Heart left ventricle (tissue), 16 donors: ENCODE measurements at regions not wholly inside any gene's neighbourhood (a gene's known extent, or its start where the extent isn't known, plus 50 kb on each side); places are given as distances from the start of the nearest gene placed in this dataset.

Experiments
- ATAC-seq, 4 donors: fragments of 200-7000 bp; cut with Tn5 transposase; one replicate each; pipeline ENCODE4 v1.9.1; 2020 to 2022; ENCODE audit warnings: moderate library complexity in 4 of 4, mild to moderate bottlenecking in 3 of 4, moderate number of reproducible peaks in 1 of 4
- DNase-seq, 5 donors: peaks; one replicate each; pipeline ENCODE4 v3.0.0-alpha.2; 2020
- H3K27ac ChIP-seq, 12 donors: fragments of 200-600 bp; sonication (generic) in 4 of 12; one replicate each; pipeline versions ENCODE4 v1.5.0 to v1.8.0; 2016 to 2022; ENCODE audit warnings: mild to moderate bottlenecking in 2 of 12
- H3K27me3 ChIP-seq, 9 donors: fragments of 200-600 bp; sonication (generic) in 2 of 9; one replicate each; pipeline versions ENCODE4 v1.5.1 to v1.8.0; 2016 to 2022; ENCODE audit warnings: mild to moderate bottlenecking in 3 of 9
- H3K36me3 ChIP-seq, 9 donors: fragments of 200-600 bp; sonication (generic) in 2 of 9; one replicate each; pipeline versions ENCODE4 v1.5.0 to v1.8.0; 2018 to 2022; ENCODE audit warnings: mild to moderate bottlenecking in 2 of 9
- H3K4me1 ChIP-seq, 12 donors: fragments of 200-600 bp; sonication (generic) in 4 of 12; one replicate each; pipeline versions ENCODE4 v1.5.0 to v1.8.0; 2016 to 2022; ENCODE audit warnings: mild to moderate bottlenecking in 3 of 12
- H3K4me3 ChIP-seq, 12 donors: fragments of 200-600 bp; sonication (generic) in 4 of 12; one replicate each; pipeline versions ENCODE4 v1.5.0 to v1.8.0; 2017 to 2022; ENCODE audit warnings: mild to moderate bottlenecking in 9 of 12, moderate library complexity in 4 of 12
- H3K9me3 ChIP-seq, 12 donors: fragments of 200-600 bp; sonication (generic) in 4 of 12; one replicate each; pipeline versions ENCODE4 v1.5.0 to v1.8.0; 2016 to 2022; ENCODE audit warnings: mild to moderate bottlenecking in 1 of 12
- POLR2A ChIP-seq, 2 donors: fragments of 450-650 bp; IDR thresholded peaks; one replicate each; pipeline ENCODE4 v1.6.1; 2017; ENCODE audit warnings: antibody characterized with exemption in 2 of 2, mild to moderate bottlenecking in 2 of 2, moderate library complexity in 2 of 2
- WGBS, 4 donors: extraction: QIAGEN DNeasy Blood & Tissue Kit in 2 of 4; methylation state at CpG; one replicate each; pipeline versions ENCODE4 v1.1.5 to v1.1.7; 2013 to 2018; 5-methylcytosine and 5-hydroxymethylcytosine counted together
- intact Hi-C, 10 donors: fragments of 100-400 bp; cut with DNase I; formaldehyde crosslinking; loops; one replicate each; pipeline versions ENCODE4 v1.11.1 to v1.14.2; 2022
- TF ChIP-seq, protein P1 (sequence below), 12 donors: fragments of 200-600 bp; sonication (generic) in 4 of 12; IDR thresholded peaks; one replicate each; pipeline versions ENCODE4 v1.5.0 to v1.8.0; 2018 to 2022; ENCODE audit warnings: antibody characterized with exemption in 12 of 12, mild to moderate bottlenecking in 5 of 12
- donor health status: ischemic (EF 13 %, LVEDD 7.1; RV severe dilation, severe dysfunction).
- donor health status: healthy with polysubstance abuse.
- donor health status: DM: no; HTN: yes; CAD: no.
- donor health status: DM: no; HTN: no; CAD: no.
- donor health status: ischemic (EF 25% LVEDD 6.9; RV normal size, moderate dysfunction).
- donor health status: ischemic (EF 25% LVEDD 5.7; RV mildly dilated, moderate dysfunction).
- donor health status: healthy.
- donor health status: DM: yes; HTN: yes; CAD: no.
- donor health status: ischemic (EF 35%, LVEDD 5.7; RV mildly dilated, moderate dysfunction).
- donor health status: nonischemic (EF 11% LVEDD 7.7; RV severe dilation, severe dysfunction).
- donor health status: DM: yes; HTN: yes; CAD: no.
- donor health status: PGD.
- donor health status: ischemic (EF 29% LVEDD 5.4; RV normal size, mild dysfunction).
- donor health status: nonischemic (EF 23%, LVEDD 6.1; RV moderate dilation, normal function).

GRCh38 chr1:61539720-61540462 lies 185.1 kb downstream of the TM2D1 start:
- TF ChIP-seq, protein P1, sequence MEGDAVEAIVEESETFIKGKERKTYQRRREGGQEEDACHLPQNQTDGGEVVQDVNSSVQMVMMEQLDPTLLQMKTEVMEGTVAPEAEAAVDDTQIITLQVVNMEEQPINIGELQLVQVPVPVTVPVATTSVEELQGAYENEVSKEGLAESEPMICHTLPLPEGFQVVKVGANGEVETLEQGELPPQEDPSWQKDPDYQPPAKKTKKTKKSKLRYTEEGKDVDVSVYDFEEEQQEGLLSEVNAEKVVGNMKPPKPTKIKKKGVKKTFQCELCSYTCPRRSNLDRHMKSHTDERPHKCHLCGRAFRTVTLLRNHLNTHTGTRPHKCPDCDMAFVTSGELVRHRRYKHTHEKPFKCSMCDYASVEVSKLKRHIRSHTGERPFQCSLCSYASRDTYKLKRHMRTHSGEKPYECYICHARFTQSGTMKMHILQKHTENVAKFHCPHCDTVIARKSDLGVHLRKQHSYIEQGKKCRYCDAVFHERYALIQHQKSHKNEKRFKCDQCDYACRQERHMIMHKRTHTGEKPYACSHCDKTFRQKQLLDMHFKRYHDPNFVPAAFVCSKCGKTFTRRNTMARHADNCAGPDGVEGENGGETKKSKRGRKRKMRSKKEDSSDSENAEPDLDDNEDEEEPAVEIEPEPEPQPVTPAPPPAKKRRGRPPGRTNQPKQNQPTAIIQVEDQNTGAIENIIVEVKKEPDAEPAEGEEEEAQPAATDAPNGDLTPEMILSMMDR (IDR thresholded peaks at IDR 0.05), result no peak
- TF ChIP-seq POLR2A (IDR thresholded peaks at IDR 0.05), result no peak
- ATAC-seq, result no peak
- H3K4me3 ChIP-seq, result no peak overlapping the region
- intact Hi-C loops, result no loop called here
- DNase-seq, result no peak
- 76 to 89% (median 88%) methylated on average over 12 of the region's 12 CpGs for WGBS, 4 donors
- H3K27me3 ChIP-seq, result no peaks in the 10 kb centered on the region
- no peaks in the 10 kb centered on the region for H3K4me1 ChIP-seq
- H3K9me3 ChIP-seq, result peaks cover 0 to 24% (median 0%) of the 10 kb centered on the region in 12 donors
- H3K36me3 ChIP-seq, result no peaks in the 10 kb centered on the region
- H3K27ac ChIP-seq, result no peak overlapping the region

GRCh38 chr1:61538228-61538627 lies 186.7 kb downstream of the TM2D1 start:
- H3K4me3 ChIP-seq, result no peak overlapping the region
- intact Hi-C loops, result no loop called here
- WGBS, 4 donors, result 82 to 88% (median 85%) methylated on average over 4 of the region's 4 CpGs
- peaks cover 0 to 12% (median 0%) of the 10 kb centered on the region in 12 donors for H3K9me3 ChIP-seq
- H3K36me3 ChIP-seq, result no peaks in the 10 kb centered on the region
- no peak overlapping the region for H3K27ac ChIP-seq
- ATAC-seq (no peak), DNase-seq (no peak)
- no peaks in the 10 kb centered on the region for H3K27me3 ChIP-seq
- no peaks in the 10 kb centered on the region for H3K4me1 ChIP-seq
- TF ChIP-seq, protein P1 (IDR thresholded peaks at IDR 0.05), result no peak
- TF ChIP-seq POLR2A (IDR thresholded peaks at IDR 0.05), result no peak

DNA sequence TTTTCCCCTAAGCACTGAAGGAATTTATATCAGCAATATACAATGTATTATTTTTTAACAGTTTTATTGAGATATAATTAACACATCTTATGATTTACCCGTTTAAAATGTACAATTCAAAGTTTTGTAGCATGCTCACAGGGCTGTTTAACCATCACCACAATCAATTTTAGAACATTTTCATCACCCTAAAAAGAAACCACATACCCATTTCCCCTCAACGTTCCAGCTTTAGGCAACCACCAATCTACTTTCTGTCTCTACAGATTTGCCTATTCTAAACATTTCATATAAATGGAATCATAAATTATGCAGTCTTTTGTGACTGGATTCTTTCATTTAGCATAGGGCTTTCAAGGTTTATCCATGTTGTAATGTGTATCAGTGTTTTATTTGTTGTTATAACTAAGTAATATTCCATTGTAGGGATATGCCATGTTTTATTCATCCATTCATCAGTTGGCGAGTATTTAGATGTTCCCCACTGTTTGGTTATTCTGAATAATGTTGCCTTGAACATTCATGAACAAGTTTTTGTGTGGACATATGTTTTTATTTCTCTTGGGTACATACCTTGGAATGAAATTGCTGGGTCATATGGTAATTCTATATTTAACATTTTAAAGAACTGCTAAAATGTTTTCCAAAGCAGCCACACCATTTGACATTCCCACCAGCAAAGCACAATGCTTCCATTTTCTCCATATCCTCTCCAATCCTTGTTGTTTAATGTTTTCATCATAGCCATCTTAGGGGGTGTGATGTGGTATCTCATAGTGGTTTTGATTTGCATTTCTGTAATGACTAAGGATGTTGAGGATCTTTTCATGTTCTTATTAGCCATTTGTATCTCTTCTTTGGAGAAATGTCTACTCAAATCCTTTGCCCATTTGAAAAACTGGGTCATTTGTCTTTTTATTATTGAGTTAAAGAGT lies 188.5 kb downstream of the TM2D1 start:
- Histone ChIP-seq H3K27me3 (no peaks in the 10 kb centered on the region), H3K36me3 (no peaks in the 10 kb centered on the region), H3K27ac (no peak overlapping the region), H3K4me1 (no peaks in the 10 kb centered on the region), H3K9me3 (no peaks in the 10 kb centered on the region), H3K4me3 (no peak overlapping the region)
- 84 to 90% (median 88%) methylated on average over 3 of the region's 3 CpGs for WGBS, 4 donors
- intact Hi-C loops, result no loop called here
- DNase-seq (no peak), ATAC-seq (no peak)
- TF ChIP-seq, protein P1 (IDR thresholded peaks at IDR 0.05), result no peak
- TF ChIP-seq POLR2A (IDR thresholded peaks at IDR 0.05), result no peak

DNA sequence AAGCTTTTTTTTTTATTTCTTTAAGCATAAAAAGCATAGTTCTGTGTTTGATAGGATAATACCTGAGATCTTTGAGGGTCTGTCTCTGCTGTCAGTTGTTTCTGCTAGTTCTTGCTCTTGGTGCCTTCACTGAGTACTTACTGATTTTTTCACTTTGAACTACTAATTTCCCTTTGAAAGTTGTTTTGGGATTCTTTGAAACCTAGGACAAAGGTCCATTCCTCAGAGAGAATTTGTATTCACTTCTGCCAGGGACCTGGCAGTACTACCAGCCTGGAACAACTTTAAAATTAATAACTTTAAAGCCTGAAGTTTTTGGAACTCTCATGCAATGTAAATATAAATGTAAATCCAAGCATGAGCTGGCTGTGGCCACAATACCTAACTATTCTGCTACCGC lies 190.1 kb downstream of the TM2D1 start:
- Histone ChIP-seq H3K9me3 (no peaks in the 10 kb centered on the region), H3K27me3 (no peaks in the 10 kb centered on the region), H3K27ac (no peak overlapping the region), H3K4me1 (no peaks in the 10 kb centered on the region), H3K36me3 (no peaks in the 10 kb centered on the region), H3K4me3 (no peak overlapping the region)
- WGBS, 4 donors, result 89 to 100% (median 95%) methylated on average over 1 of the region's 1 CpG
- TF ChIP-seq POLR2A (IDR thresholded peaks at IDR 0.05), result no peak
- TF ChIP-seq, protein P1 (IDR thresholded peaks at IDR 0.05), result no peak
- DNase-seq (no peak), ATAC-seq (no peak)
- intact Hi-C loops, result no loop called here
